CD14-positive monocyte (primary cell): ENCODE measurements at regions not wholly inside any gene's neighbourhood (a gene's known extent, or its start where the extent isn't known, plus 50 kb on each side); places are given as distances from the start of the nearest gene placed in this dataset.

Experiments
- DNase-seq, 3 donors: peaks; one replicate each; pipeline ENCODE4 v3.0.0-alpha.2; 2011 to 2022
- H2AFZ ChIP-seq: 2 replicates; pipeline ENCODE4 v1.6.0; 2012; ENCODE audit warnings: mild to moderate bottlenecking, low read depth, low read length, inconsistent platforms; ENCODE audit not compliant: insufficient read depth, poor library complexity, severe bottlenecking
- H3K27ac ChIP-seq, 2 donors: 1 replicate in 1 of 2; 2 replicates in 1 of 2; pipeline ENCODE4 v1.5.1; 2012 to 2013; ENCODE audit warnings: low read length in 2 of 2, control low read depth in 1 of 2, inconsistent platforms in 1 of 2, low read depth in 1 of 2, mild to moderate bottlenecking in 1 of 2
- H3K27me3 ChIP-seq, 2 donors: one replicate each; pipeline versions ENCODE4 v1.6.0 to v1.6.1; 2011 to 2013; ENCODE audit warnings: low read length in 2 of 2; ENCODE audit not compliant: control insufficient read depth in 2 of 2, insufficient read depth in 2 of 2
- H3K36me3 ChIP-seq, 2 donors: replicated peaks in 1 of 2; 1 replicate in 1 of 2; 2 replicates in 1 of 2; pipeline versions ENCODE4 v1.5.1 to v1.6.1; 2012 to 2013; ENCODE audit warnings: low read length in 2 of 2, control low read depth in 1 of 2, inconsistent platforms in 1 of 2, mild to moderate bottlenecking in 1 of 2; ENCODE audit not compliant: insufficient read depth in 2 of 2, control insufficient read depth in 1 of 2
- H3K4me1 ChIP-seq, 2 donors: 1 replicate in 1 of 2; 2 replicates in 1 of 2; pipeline versions ENCODE4 v1.5.1 to v1.6.1; 2012 to 2013; ENCODE audit warnings: low read length in 2 of 2, control low read depth in 1 of 2, inconsistent platforms in 1 of 2, mild to moderate bottlenecking in 1 of 2, moderate library complexity in 1 of 2; ENCODE audit not compliant: insufficient read depth in 2 of 2, control insufficient read depth in 1 of 2
- H3K4me2 ChIP-seq: replicated peaks from 2 replicates; pipeline ENCODE3; 2012; ENCODE audit warnings: low read length, moderate library complexity, mild to moderate bottlenecking; ENCODE audit not compliant: poor library complexity, severe bottlenecking; ENCODE audit errors: extremely low read depth
- H3K4me3 ChIP-seq, 3 experiments: fragments of 200-600 bp in 1 of 3; sonication (generic) in 1 of 3; replicated peaks in 1 of 3; 1 replicate in 2 of 3; 2 replicates in 1 of 3; pipeline ENCODE4 v1.5.1; 2011 to 2013; ENCODE audit warnings: low read length in 3 of 3, mild to moderate bottlenecking in 3 of 3, control low read depth in 2 of 3, low read depth in 2 of 3, inconsistent platforms in 1 of 3, moderate library complexity in 1 of 3
- H3K79me2 ChIP-seq: 2 replicates; pipeline ENCODE4 v1.6.0; 2012; ENCODE audit warnings: mild to moderate bottlenecking, control low read depth, inconsistent platforms, low read length, moderate library complexity; ENCODE audit not compliant: insufficient read depth
- H3K9ac ChIP-seq: 2 replicates; pipeline ENCODE4 v1.6.0; 2017; ENCODE audit warnings: low read length, mild to moderate bottlenecking; ENCODE audit not compliant: insufficient read depth, poor library complexity, severe bottlenecking
- H3K9me3 ChIP-seq, 2 donors: replicated peaks in 1 of 2; 1 replicate in 1 of 2; 2 replicates in 1 of 2; pipeline versions ENCODE4 v1.5.1 to v1.6.1; 2012 to 2013; ENCODE audit warnings: low read length in 2 of 2, control low read depth in 1 of 2; ENCODE audit not compliant: control insufficient read depth in 1 of 2, insufficient read depth in 1 of 2
- H4K20me1 ChIP-seq: 2 replicates; pipeline ENCODE4 v1.6.0; 2012; ENCODE audit warnings: mild to moderate bottlenecking, low read length, control low read depth, moderate library complexity; ENCODE audit not compliant: insufficient read depth
- H3K27ac Mint-ChIP-seq, 7 donors: one replicate each; pipeline ENCODE4 v1.8.0; 2020; ENCODE audit warnings: mild to moderate bottlenecking in 7 of 7, mixed read lengths in 7 of 7, moderate library complexity in 6 of 7, inconsistent platforms in 2 of 7
- H3K27me3 Mint-ChIP-seq, 3 donors: one replicate each; pipeline ENCODE4 v1.8.0; 2021 to 2022; ENCODE audit warnings: low read depth in 3 of 3, mild to moderate bottlenecking in 3 of 3, mixed read lengths in 3 of 3, moderate library complexity in 3 of 3, inconsistent platforms in 1 of 3
- H3K36me3 Mint-ChIP-seq, 2 donors: one replicate each; pipeline ENCODE4 v1.8.0; 2020; ENCODE audit warnings: mixed read lengths in 2 of 2, inconsistent platforms in 1 of 2, mild to moderate bottlenecking in 1 of 2
- H3K4me1 Mint-ChIP-seq: one replicate; pipeline ENCODE4 v1.8.0; 2020; ENCODE audit warnings: mild to moderate bottlenecking, mixed read lengths
- H3K4me3 Mint-ChIP-seq, 2 donors: one replicate each; pipeline ENCODE4 v1.8.0; 2020; ENCODE audit warnings: mild to moderate bottlenecking in 2 of 2, mixed read lengths in 2 of 2, moderate library complexity in 1 of 2
- H3K9me3 Mint-ChIP-seq, 7 donors: one replicate each; pipeline ENCODE4 v1.8.0; 2020 to 2022; ENCODE audit warnings: mixed read lengths in 7 of 7, mild to moderate bottlenecking in 6 of 7, moderate library complexity in 6 of 7, inconsistent platforms in 2 of 7
- CTCF ChIP-seq: fragments of 200-600 bp; IDR thresholded peaks from one replicate; pipeline ENCODE4 v1.8.0; 2022; ENCODE audit warnings: antibody characterized with exemption, mild to moderate bottlenecking
- WGBS: methylation state at CpG from one replicate; pipeline ENCODE4 v1.1.5; 2013; ENCODE audit warnings: missing lambda C conversion rate; ENCODE audit not compliant: insufficient coverage; 5-methylcytosine and 5-hydroxymethylcytosine counted together
- intact Hi-C, 2 donors: fragments of 100-400 bp; cut with micrococcal nuclease; formaldehyde crosslinking; loops; one replicate each; pipeline versions ENCODE4 v1.15.0 to v1.15.1; 2023

- 43% methylated on average over 1 of the region's 3 CpGs for WGBS
- peaks cover 0 to 7% (median 1%) of the 10 kb centered on the region in 7 donors for H3K9me3 Mint-ChIP-seq
- no peak for DNase-seq
Measured at GRCh38 chr5:155957884-155958283, 369.1 kb upstream of the SGCD start.

GRCh38 chr5:155959082-155959481 lies 367.9 kb upstream of the SGCD start:
- H2AFZ ChIP-seq = no peak overlapping the region
- no peaks in the 10 kb centered on the region for H3K9me3 ChIP-seq
- no peak overlapping the region for H3K4me2 ChIP-seq
- H3K4me3 ChIP-seq = no peak overlapping the region
- no peaks in the 10 kb centered on the region for H3K36me3 ChIP-seq
- Mint-ChIP-seq H3K9me3 (peaks cover 0 to 7% (median 1%) of the 10 kb centered on the region in 7 donors), H3K36me3 (no peaks in the 10 kb centered on the region), H3K27me3 (no peaks in the 10 kb centered on the region), H3K4me1 (no peaks in the 10 kb centered on the region), H3K4me3 (no peak overlapping the region), H3K27ac (no peak overlapping the region)
- no peak overlapping the region for H3K9ac ChIP-seq
- intact Hi-C loops = no loop called here
- no peaks in the 10 kb centered on the region for H4K20me1 ChIP-seq
- DNase-seq = no peak
- no peak overlapping the region for H3K27ac ChIP-seq
- H3K4me1 ChIP-seq = no peaks in the 10 kb centered on the region
- no peaks in the 10 kb centered on the region for H3K27me3 ChIP-seq
- TF ChIP-seq CTCF = no peak
- H3K79me2 ChIP-seq = no peaks in the 10 kb centered on the region
- WGBS = 80% methylated on average over 1 of the region's 2 CpGs

More at GRCh38 chr5:155957884-155958283, 369.1 kb upstream of the SGCD start:
- Mint-ChIP-seq H3K27me3 (no peaks in the 10 kb centered on the region), H3K4me3 (no peak overlapping the region), H3K36me3 (no peaks in the 10 kb centered on the region), H3K4me1 (no peaks in the 10 kb centered on the region), H3K27ac (no peak overlapping the region)
- Histone ChIP-seq H4K20me1 (no peaks in the 10 kb centered on the region), H3K27ac (no peak overlapping the region), H3K4me2 (no peak overlapping the region), H3K9ac (no peak overlapping the region), H3K4me1 (no peaks in the 10 kb centered on the region), H3K9me3 (no peaks in the 10 kb centered on the region), H3K36me3 (no peaks in the 10 kb centered on the region), H3K27me3 (no peaks in the 10 kb centered on the region), H2AFZ (no peak overlapping the region), H3K79me2 (no peaks in the 10 kb centered on the region), H3K4me3 (no peak overlapping the region)
- intact Hi-C loops = no loop called here
- no peak for TF ChIP-seq CTCF
